HCT116 (cell line): ENCODE measurements at regions not wholly inside any gene's neighbourhood (a gene's known extent, or its start where the extent isn't known, plus 50 kb on each side); places are given as distances from the start of the nearest gene placed in this dataset.

Source experiments
- ATAC-seq: fragments of 200-7000 bp; cut with Tn5 transposase; 2 replicates; pipeline ENCODE4 v1.9.1; 2020; ENCODE audit warnings: mild to moderate bottlenecking, moderate library complexity
- BruUV-seq: library from RNA; stranded (reverse); fragments of 400-500 nt; replicated peaks from 2 replicates; lab custom pipeline; 2021; lab: Mats Ljungman, UMichigan
- CTCF ChIA-PET: fragments of 300-600 bp; sonication (Branson Sonifier 250); formaldehyde crosslinking; loops from one replicate; lab custom pipeline; 2021; ENCODE audit warnings: antibody characterized with exemption; lab: Charles Lee
- POLR2A ChIA-PET: fragments of 300-600, 350-600 bp; sonication (Branson Sonifier 250); formaldehyde crosslinking; loops from one replicate; lab custom pipeline; 2021; ENCODE audit warnings: antibody characterized with exemption; lab: Charles Lee
- RAD21 ChIA-PET, 2 experiments: fragments of 300-600 bp; sonication (Branson Sonifier 250); formaldehyde crosslinking; loops; one replicate each; lab custom pipeline; 2023; ENCODE audit warnings: low total read pairs in 2 of 2; ENCODE audit not compliant: uncharacterized antibody in 2 of 2, unreplicated experiment in 2 of 2, low non-redundant PET in 1 of 2; lab: Charles Lee
- DNase-seq: peaks from one replicate; pipeline ENCODE4 v3.0.0-alpha.2; 2010; ENCODE audit warnings: low read depth, low spot score
- H2AFZ ChIP-seq: fragments of 200-600 bp; shearing (Covaris generic), sonication (generic); 2 replicates; pipeline ENCODE4 v1.6.1; 2017; ENCODE audit warnings: low read depth, mixed run types, mixed read lengths, antibody characterized with exemption, low read length; ENCODE audit not compliant: poor library complexity, severe bottlenecking
- H3K27ac ChIP-seq: 2 replicates; pipeline ENCODE4 v1.5.1; 2012; ENCODE audit warnings: low read depth, low read length
- H3K27me3 ChIP-seq: fragments of 200-600 bp; sonication (generic); 2 replicates; pipeline ENCODE4 v1.6.1; 2016; ENCODE audit warnings: mixed run types, low read length, mixed read lengths; ENCODE audit not compliant: insufficient read depth
- H3K36me3 ChIP-seq, 2 experiments: fragments of 200-500 bp in 1 of 2; fragments of 200-600 bp in 1 of 2; sonication (Bioruptor generic) in 1 of 2; sonication (generic) in 1 of 2; 2 replicates each; pipeline versions ENCODE4 v1.5.1 to v1.6.1; 2014 to 2016; ENCODE audit warnings: low read length in 2 of 2, inconsistent platforms in 1 of 2, mixed read lengths in 1 of 2, mixed run types in 1 of 2; ENCODE audit not compliant: insufficient read depth in 2 of 2, control insufficient read depth in 1 of 2
- H3K4me1 ChIP-seq, 2 experiments: fragments of 200-600 bp in 1 of 2; sonication (generic) in 1 of 2; 2 replicates each; pipeline versions ENCODE4 v1.5.1 to v1.6.1; 2012 to 2017; ENCODE audit warnings: low read length in 2 of 2, inconsistent platforms in 1 of 2, mild to moderate bottlenecking in 1 of 2, mixed read lengths in 1 of 2, mixed run types in 1 of 2, moderate library complexity in 1 of 2; ENCODE audit not compliant: insufficient read depth in 2 of 2, control insufficient read depth in 1 of 2
- H3K4me2 ChIP-seq: fragments of 200-600 bp; sonication (generic); 2 replicates; pipeline ENCODE4 v1.6.1; 2017; ENCODE audit warnings: mixed run types, low read length, mixed read lengths
- H3K4me3 ChIP-seq, 2 experiments: fragments of 200-600 bp in 1 of 2; sonication (generic) in 1 of 2; replicated peaks in 1 of 2; 2 replicates each; pipeline ENCODE4 v1.5.1; 2011 to 2016; ENCODE audit warnings: low read length in 2 of 2, control low read depth in 1 of 2, low read depth in 1 of 2, mild to moderate bottlenecking in 1 of 2, mixed read lengths in 1 of 2, mixed run types in 1 of 2
- H3K79me2 ChIP-seq: fragments of 200-600 bp; sonication (generic); 2 replicates; pipeline ENCODE4 v1.6.1; 2017; ENCODE audit warnings: mild to moderate bottlenecking, mixed run types, low read length, moderate library complexity, mixed read lengths; ENCODE audit not compliant: insufficient read depth
- H3K9ac ChIP-seq: fragments of 200-600 bp; sonication (generic); 2 replicates; pipeline ENCODE4 v1.6.1; 2016; ENCODE audit warnings: low read length, mixed read lengths
- H3K9me2 ChIP-seq: fragments of 200-600 bp; sonication (generic), shearing (Covaris generic); 2 replicates; pipeline ENCODE4 v1.6.1; 2017; ENCODE audit warnings: mixed run types, mild to moderate bottlenecking, moderate library complexity; ENCODE audit not compliant: insufficient read depth
- H3K9me3 ChIP-seq, 2 experiments: fragments of 200-500 bp in 1 of 2; fragments of 200-600 bp in 1 of 2; sonication (Bioruptor generic) in 1 of 2; sonication (generic) in 1 of 2; 2 replicates each; pipeline ENCODE4 v1.6.1; 2014 to 2017; ENCODE audit warnings: low read length in 2 of 2, mixed read lengths in 2 of 2, inconsistent platforms in 1 of 2, low read depth in 1 of 2, mild to moderate bottlenecking in 1 of 2, mixed run types in 1 of 2, moderate library complexity in 1 of 2; ENCODE audit not compliant: control insufficient read depth in 1 of 2, insufficient read depth in 1 of 2
- H4K20me1 ChIP-seq: fragments of 200-600 bp; sonication (generic), shearing (Covaris generic); 2 replicates; pipeline ENCODE4 v1.6.1; 2017; ENCODE audit warnings: mixed run types, mild to moderate bottlenecking, moderate library complexity; ENCODE audit not compliant: insufficient read depth
- CEBPB ChIP-seq: IDR thresholded peaks from 2 replicates; pipeline ENCODE4 v1.6.1; 2012; ENCODE audit warnings: low read depth
- EGR1 ChIP-seq: IDR thresholded peaks from 2 replicates; pipeline ENCODE4 v1.6.1; 2012; ENCODE audit warnings: low read depth
- EZH2phosphoT487 ChIP-seq: fragments of 200-600 bp; IDR thresholded peaks from 2 replicates; pipeline ENCODE4 v1.6.1; 2018; ENCODE audit warnings: antibody characterized with exemption, borderline replicate concordance
- FOSL1 ChIP-seq: IDR thresholded peaks from 2 replicates; pipeline ENCODE4 v1.6.1; 2012; ENCODE audit warnings: low read depth
- JUND ChIP-seq: IDR thresholded peaks from 2 replicates; pipeline ENCODE4 v1.6.1; 2012
- POLR2A ChIP-seq: IDR thresholded peaks from 2 replicates; pipeline ENCODE4 v1.7.0; 2011; ENCODE audit warnings: borderline replicate concordance; ENCODE audit not compliant: insufficient read depth, insufficient read length; ENCODE audit errors: extremely low read depth
- SIN3A ChIP-seq: IDR thresholded peaks from 2 replicates; pipeline ENCODE4 v1.6.1; 2012; ENCODE audit warnings: low read depth
- SP1 ChIP-seq: IDR thresholded peaks from 2 replicates; pipeline ENCODE4 v1.6.1; 2012; ENCODE audit warnings: low read depth
- SRF ChIP-seq: IDR thresholded peaks from 2 replicates; pipeline ENCODE4 v1.6.1; 2012; ENCODE audit warnings: low read depth
- YY1 ChIP-seq: IDR thresholded peaks from 2 replicates; pipeline ENCODE4 v1.6.1; 2011; ENCODE audit warnings: low read length, low read depth, moderate library complexity, mild to moderate bottlenecking; ENCODE audit not compliant: insufficient replicate concordance; ENCODE audit errors: extremely low read depth
- ZNF274 ChIP-seq: fragments of 200-500 bp; sonication (Bioruptor generic); IDR thresholded peaks from 2 replicates; pipeline ENCODE4 v1.6.1; 2014; ENCODE audit warnings: mild to moderate bottlenecking, low read depth, low read length, inconsistent platforms
- intact Hi-C: fragments of 100-400 bp; cut with micrococcal nuclease; formaldehyde crosslinking; loops from 2 replicates; pipeline ENCODE4 v1.10.0; 2022
- TF ChIP-seq, protein P1 (sequence below): IDR thresholded peaks from 2 replicates; pipeline ENCODE4 v1.6.1; 2012
- TF ChIP-seq, protein P2 (sequence below): IDR thresholded peaks from 2 replicates; pipeline ENCODE4 v1.6.1; 2012; ENCODE audit warnings: low read depth
- TF ChIP-seq, protein P3 (sequence below): IDR thresholded peaks from 2 replicates; pipeline ENCODE4 v1.6.1; 2011; ENCODE audit warnings: mild to moderate bottlenecking, low read length, moderate library complexity; ENCODE audit not compliant: insufficient replicate concordance; ENCODE audit errors: extremely low read depth
- TF ChIP-seq, protein P4 (sequence below): IDR thresholded peaks from 2 replicates; pipeline ENCODE4 v1.6.1; 2012

DNA sequence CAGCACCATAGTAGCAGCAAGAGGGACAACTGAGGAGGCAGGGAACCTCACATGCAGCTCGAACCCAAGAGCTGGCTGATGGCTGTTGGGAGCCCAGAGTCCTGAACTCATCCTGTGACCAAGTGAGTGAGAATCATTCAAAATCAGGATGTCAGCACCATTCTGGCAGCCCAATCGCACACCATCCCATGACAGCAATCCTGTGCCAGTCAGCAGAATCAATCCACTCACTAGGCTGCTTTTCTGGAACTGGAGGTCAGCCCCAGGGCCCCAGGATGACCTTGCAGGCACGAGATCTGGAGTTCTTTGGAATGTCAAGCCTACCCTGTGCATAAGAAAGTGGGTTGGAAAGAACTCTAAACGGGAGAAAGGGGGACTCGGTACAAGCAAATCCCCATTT, 67.8 kb upstream of the TAF11L2 start:
- CTCF ChIA-PET = no interaction called here
- H3K4me3 ChIP-seq = no peak overlapping the region
- H3K79me2 ChIP-seq = no peaks in the 10 kb centered on the region
- no peaks in the 10 kb centered on the region for H3K4me1 ChIP-seq
- no peaks in the 10 kb centered on the region for H3K27me3 ChIP-seq
- RAD21 ChIA-PET = no interaction called here
- peaks cover 0 to 4% of the 10 kb centered on the region in 2 experiments; a peak in 1 of 4 replicates for H3K9me3 ChIP-seq
- no peak overlapping the region for H3K27ac ChIP-seq
- POLR2A ChIA-PET = no interaction called here
- intact Hi-C loops = no loop called here
- no peak overlapping the region for H3K9ac ChIP-seq
- TF ChIP-seq FOSL1 (no peak), POLR2A (no peak), YY1 (no peak), SP1 (no peak), ZNF274 (no peak), EZH2phosphoT487 (no peak), SIN3A (no peak), JUND (no peak), EGR1 (no peak), SRF (no peak), CEBPB (no peak)
- TF ChIP-seq, protein P1, sequence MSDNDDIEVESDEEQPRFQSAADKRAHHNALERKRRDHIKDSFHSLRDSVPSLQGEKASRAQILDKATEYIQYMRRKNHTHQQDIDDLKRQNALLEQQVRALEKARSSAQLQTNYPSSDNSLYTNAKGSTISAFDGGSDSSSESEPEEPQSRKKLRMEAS = no peak
- TF ChIP-seq, protein P2, sequence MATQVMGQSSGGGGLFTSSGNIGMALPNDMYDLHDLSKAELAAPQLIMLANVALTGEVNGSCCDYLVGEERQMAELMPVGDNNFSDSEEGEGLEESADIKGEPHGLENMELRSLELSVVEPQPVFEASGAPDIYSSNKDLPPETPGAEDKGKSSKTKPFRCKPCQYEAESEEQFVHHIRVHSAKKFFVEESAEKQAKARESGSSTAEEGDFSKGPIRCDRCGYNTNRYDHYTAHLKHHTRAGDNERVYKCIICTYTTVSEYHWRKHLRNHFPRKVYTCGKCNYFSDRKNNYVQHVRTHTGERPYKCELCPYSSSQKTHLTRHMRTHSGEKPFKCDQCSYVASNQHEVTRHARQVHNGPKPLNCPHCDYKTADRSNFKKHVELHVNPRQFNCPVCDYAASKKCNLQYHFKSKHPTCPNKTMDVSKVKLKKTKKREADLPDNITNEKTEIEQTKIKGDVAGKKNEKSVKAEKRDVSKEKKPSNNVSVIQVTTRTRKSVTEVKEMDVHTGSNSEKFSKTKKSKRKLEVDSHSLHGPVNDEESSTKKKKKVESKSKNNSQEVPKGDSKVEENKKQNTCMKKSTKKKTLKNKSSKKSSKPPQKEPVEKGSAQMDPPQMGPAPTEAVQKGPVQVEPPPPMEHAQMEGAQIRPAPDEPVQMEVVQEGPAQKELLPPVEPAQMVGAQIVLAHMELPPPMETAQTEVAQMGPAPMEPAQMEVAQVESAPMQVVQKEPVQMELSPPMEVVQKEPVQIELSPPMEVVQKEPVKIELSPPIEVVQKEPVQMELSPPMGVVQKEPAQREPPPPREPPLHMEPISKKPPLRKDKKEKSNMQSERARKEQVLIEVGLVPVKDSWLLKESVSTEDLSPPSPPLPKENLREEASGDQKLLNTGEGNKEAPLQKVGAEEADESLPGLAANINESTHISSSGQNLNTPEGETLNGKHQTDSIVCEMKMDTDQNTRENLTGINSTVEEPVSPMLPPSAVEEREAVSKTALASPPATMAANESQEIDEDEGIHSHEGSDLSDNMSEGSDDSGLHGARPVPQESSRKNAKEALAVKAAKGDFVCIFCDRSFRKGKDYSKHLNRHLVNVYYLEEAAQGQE = no peak
- TF ChIP-seq, protein P3, sequence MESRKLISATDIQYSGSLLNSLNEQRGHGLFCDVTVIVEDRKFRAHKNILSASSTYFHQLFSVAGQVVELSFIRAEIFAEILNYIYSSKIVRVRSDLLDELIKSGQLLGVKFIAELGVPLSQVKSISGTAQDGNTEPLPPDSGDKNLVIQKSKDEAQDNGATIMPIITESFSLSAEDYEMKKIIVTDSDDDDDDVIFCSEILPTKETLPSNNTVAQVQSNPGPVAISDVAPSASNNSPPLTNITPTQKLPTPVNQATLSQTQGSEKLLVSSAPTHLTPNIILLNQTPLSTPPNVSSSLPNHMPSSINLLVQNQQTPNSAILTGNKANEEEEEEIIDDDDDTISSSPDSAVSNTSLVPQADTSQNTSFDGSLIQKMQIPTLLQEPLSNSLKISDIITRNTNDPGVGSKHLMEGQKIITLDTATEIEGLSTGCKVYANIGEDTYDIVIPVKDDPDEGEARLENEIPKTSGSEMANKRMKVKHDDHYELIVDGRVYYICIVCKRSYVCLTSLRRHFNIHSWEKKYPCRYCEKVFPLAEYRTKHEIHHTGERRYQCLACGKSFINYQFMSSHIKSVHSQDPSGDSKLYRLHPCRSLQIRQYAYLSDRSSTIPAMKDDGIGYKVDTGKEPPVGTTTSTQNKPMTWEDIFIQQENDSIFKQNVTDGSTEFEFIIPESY = no peak
- TF ChIP-seq, protein P4, sequence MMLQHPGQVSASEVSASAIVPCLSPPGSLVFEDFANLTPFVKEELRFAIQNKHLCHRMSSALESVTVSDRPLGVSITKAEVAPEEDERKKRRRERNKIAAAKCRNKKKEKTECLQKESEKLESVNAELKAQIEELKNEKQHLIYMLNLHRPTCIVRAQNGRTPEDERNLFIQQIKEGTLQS = no peak
- H3K36me3 ChIP-seq = no peaks in the 10 kb centered on the region
- no TSS peak for BruUV-seq
- DNase-seq (no peak), ATAC-seq (no peak)
- H3K9me2 ChIP-seq = no peaks in the 10 kb centered on the region
- no peak overlapping the region for H2AFZ ChIP-seq
- no peak overlapping the region for H3K4me2 ChIP-seq
- H4K20me1 ChIP-seq = no peaks in the 10 kb centered on the region
